ENCODE measurements at regions not wholly inside any gene's neighbourhood (a gene's known extent, or its start where the extent isn't known, plus 50 kb on each side); places are given as distances from the start of the nearest gene placed in this dataset.
"Not testable (repeated sequence)": the region's sequence is repeated elsewhere in the genome, so short reads cannot be mapped to it uniquely, and the experiment has no call there.

- no peak for DNase-seq (ENCODE audit: low read depth in 2 of 2)
These were observed 2022.9 kb upstream of the CDH6 start for GRCh38 chr5:29170599-29170998.

- no peak for DNase-seq (ENCODE audit: low read depth in 2 of 2)
These were observed 2023.6 kb upstream of the CDH6 start for GRCh38 chr5:29169886-29170285.

DNA sequence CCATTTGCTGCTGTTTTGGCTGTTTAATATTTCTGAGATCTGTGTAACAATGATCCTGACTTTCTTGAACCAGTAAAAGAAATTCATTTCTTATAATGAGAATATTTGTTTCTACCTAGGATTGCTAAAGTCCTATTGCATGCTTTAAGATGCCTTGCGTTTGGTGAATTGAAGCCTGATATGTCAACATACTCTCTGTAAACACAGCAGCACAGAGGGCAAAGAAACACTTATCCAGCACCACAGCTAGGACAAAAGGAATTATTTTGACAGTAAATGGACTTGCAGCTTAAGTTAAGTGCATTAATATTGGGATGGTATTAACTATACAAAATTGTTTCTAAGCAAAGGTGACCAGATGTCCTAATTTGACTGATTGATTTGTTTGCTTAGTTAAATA is 2031.2 kb upstream of the CDH6 start:
- no peak for DNase-seq (ENCODE audit: low read depth in 2 of 2)

- DNase-seq (ENCODE audit: low read depth in 2 of 2): no peak
These were observed 2031.8 kb upstream of the CDH6 start for GRCh38 chr5:29161399-29162291.

DNA sequence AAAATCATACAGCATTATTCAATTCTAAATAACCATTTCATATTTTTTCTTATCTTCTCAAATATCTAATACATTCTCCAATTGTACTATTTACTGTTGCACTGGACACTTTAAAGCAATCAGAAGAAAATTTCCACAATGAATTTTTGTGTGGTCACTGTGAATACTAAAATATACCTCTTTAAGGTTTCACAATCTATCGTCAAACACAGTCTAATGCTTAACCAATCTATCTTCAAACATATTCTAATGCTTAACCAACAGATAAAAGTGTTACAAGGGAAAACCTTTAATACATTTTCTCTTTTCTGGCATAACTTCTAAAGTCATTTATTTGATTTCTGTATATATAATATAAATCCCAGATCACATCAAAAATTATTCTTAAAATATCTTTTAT is 2035.5 kb upstream of the CDH6 start:
- DNase-seq (ENCODE audit: low read depth in 2 of 2): no peak

DNA sequence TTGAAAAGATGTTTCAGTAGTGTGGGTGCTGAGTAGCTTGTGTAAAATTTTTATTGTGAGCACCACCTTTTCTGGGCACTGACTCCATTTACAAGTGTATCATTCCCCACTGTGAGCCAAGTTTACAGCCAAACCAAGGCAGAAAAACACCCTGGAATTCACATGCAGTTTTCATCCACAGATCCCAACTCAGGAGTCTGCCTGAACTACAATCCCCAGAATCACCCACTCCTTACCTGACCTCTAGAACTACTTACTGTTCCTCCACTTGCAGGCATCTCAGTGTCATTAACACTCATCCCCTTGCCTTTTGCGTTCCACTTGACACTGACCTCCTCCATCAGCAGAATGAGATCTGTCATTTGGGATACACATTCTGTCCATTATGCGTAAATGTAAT is 2042.6 kb upstream of the CDH6 start:
- no peak for DNase-seq (ENCODE audit: low read depth in 2 of 2)

DNA sequence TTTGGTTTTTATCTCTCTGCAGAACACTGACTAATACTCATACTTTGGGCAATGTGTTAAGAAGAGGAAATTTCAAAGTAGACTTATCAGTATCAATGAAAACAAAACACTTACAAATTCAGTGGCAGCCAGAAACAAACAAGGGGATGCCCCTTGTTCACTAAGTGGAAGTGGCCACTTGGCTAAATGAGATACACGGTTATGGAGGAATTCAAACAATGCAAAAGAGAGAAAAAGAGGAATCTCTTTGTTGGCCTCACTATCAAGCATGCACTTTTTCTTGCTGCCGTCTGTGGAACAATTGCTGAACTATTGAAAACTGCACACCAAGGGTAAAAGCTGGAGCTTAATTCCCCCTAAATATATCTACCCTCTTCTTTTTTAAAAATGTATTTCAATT is 2044.9 kb upstream of the CDH6 start:
- no peak for DNase-seq (ENCODE audit: low read depth in 2 of 2)

- no peak for DNase-seq (ENCODE audit: low read depth in 2 of 2)
These were observed 2045.4 kb upstream of the CDH6 start for GRCh38 chr5:29148073-29148472.

DNA sequence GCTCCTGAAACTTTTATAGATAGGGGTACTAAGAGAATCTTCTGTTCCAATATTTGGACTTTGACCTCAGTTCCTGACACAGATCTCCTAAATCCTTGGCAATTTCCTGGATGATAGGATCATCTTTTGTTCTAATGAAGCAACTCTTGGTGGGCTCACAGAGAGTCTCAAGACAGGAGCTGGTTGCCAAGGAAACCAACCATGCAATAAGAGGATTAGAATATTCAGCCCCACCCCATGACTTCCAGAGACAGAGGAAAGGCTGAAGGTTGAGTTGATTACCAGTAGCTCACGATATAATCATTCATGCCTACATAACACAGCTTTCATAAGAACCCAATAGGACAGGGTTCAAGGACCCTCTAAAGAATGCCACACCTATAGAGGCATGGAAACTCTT is 2050.2 kb upstream of the CDH6 start:
- DNase-seq (ENCODE audit: low read depth in 2 of 2): no peak

DNA sequence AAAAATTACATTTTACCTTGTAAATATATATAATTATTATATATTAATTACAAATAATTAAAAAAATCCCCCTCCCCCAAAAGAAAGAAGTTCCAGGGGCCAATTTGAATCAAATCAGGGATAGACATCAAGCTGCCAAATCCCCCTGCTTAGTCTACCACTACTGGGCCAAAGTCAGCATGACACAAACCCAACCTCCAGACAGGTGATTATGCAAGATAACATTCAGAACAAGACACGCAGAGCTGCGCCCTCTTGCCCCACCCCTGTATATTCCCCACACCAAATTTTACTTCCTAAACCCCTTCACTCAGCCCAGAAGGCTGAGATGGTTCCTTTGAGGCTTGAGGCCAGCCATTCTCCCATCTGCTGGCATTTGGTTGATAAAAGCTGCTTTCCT is 2059.1 kb upstream of the CDH6 start:
- DNase-seq (ENCODE audit: low read depth in 2 of 2): no peak

DNA sequence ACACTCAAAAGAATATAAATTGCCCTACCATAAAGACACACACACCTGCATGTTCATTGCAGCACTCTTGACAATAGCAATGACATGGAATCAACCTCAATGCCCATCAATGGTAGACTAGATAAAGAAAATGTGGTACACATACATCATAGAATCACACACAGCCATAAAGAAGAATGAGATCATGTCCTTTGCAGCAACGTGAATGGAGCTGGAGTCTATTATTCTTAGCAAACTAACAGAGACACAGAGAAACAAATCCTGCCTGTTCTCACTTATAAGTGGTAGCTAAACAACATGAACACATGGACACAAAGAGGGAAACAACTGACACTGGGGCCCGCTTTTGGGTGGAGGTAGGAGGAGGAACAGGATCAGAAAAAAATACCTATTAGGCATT is 2062.2 kb upstream of the CDH6 start:
- no peak for DNase-seq (ENCODE audit: low read depth in 2 of 2)

DNA sequence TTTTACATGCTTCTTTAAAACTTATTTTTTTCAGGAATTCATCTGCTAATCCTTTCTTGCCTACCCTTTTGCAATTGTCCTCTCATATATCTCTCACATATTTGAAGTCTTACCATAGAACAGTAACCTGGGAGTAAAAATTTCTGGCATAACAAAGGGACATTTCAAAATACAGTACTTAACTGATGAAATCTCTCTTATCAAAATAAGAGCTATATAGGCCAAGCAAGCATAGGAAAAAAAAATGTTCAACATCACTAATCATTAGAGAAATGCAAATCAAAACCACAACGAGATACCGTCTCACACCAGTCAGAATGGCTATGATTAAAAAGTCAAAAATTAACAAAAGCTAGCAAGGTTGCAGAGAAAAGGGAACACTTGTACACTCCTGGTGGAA is 2062.7 kb upstream of the CDH6 start:
- DNase-seq (ENCODE audit: low read depth in 2 of 2): no peak

DNA sequence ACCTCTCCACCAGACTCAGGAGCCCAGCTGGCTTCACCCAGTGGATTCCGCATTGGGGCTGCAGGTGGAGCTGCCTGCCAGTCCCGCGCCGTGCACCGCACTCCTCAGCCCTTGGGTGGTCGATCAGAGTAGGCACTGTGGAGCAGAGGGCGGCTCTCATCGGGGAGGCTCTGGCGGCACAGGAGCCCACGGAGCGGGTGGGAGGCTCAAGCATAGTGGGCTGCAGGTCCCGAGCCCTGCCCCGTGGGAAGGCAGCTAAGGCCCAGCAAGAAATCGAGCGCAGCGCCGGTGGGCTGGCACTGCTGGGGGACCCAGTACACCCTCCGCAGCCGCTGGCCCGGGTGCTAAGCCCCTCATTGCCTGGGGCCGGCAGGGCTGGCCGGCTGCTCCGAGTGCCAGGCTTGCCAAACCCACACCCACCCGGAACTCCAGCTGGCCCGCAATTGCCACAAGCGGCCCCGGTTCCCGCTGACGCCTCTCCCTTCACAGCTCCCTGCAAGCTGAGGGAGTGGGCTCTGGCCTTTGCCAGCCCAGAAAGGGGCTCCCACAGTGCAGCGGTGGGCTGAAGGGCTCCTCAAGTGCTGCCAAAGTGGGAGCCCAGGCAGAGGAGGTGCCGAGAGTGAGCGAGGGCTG is 2065.8 kb upstream of the CDH6 start:
- DNase-seq (ENCODE audit: low read depth in 2 of 2): not testable (repeated sequence)

DNA sequence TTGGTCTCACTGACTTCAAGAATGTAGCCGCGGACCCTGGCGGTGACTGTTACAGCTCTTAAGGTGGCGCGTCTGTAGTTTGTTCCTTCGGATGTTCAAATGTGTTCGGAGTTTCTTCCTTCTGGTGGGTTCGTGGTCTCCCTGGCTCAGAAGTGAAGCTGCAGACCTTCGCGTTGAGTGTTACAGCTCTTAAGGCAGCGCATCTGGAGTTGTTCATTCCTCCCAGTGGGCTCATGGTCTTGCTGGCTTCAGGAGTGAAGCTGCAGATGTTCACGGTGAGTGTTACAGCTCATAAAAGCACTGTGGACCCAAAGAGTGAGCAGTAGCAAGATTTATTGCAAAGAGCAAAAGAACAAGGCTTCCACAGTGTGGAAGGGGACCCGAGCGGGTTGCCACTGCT is 2067.0 kb upstream of the CDH6 start:
- DNase-seq (ENCODE audit: low read depth in 2 of 2): not testable (repeated sequence)

DNA sequence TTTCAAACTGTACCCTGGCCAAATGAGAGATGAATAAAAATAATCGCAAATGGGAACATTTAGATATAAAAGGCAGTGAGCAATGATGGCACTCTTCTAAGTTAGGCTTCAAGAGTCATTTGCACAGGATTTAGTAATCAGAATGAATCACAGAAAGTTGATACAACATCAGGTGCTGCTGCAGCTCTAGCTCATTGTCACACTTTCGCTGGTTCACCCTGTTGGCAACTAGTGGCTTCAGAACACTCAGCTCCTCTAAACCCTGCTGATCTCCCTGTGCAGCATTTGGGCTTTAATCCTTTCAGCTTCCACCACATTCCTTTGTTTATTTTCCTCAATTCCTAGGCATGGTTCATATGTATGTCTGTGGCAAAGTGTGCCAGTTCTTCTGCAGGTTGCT is 2071.2 kb upstream of the CDH6 start:
- DNase-seq (ENCODE audit: low read depth in 2 of 2): no peak

GRCh38 chr5:29114331-29114768 is 2076.0 kb upstream of the CDH9 start:
- DNase-seq (ENCODE audit: low read depth in 2 of 2): no peak

- no peak for DNase-seq (ENCODE audit: low read depth in 2 of 2)
These were observed 2075.1 kb upstream of the CDH9 start for GRCh38 chr5:29113516-29113915.

- no peak for DNase-seq (ENCODE audit: low read depth in 2 of 2)
These were observed 2061.2 kb upstream of the CDH9 start for GRCh38 chr5:29099585-29099984.

GRCh38 chr5:29089591-29090130 is 2051.3 kb upstream of the CDH9 start:
- no peak for DNase-seq (ENCODE audit: low read depth in 2 of 2)

GRCh38 chr5:29085142-29085541 is 2046.8 kb upstream of the CDH9 start:
- no peak for DNase-seq (ENCODE audit: low read depth in 2 of 2)

DNA sequence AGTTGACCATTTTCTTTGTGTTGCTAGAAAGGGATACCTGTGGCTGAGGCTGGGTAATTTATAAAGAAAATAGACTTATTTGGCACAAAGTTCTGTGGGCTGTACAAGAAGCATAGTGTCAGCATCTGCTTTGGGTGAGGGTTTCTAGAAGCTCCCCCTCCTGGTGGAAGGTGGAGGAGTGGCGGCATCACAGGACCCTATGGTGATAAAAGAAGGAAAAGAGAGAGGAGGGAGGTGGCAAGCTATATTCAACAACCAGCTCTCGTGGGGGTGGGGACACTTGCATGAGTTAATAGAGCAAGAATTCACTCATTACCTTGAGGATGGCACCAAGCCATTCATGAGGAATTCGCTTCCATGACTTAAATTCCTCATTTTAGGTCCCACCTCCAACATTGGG is 2041.4 kb upstream of the CDH9 start:
- DNase-seq (ENCODE audit: low read depth in 2 of 2): no peak

DNA sequence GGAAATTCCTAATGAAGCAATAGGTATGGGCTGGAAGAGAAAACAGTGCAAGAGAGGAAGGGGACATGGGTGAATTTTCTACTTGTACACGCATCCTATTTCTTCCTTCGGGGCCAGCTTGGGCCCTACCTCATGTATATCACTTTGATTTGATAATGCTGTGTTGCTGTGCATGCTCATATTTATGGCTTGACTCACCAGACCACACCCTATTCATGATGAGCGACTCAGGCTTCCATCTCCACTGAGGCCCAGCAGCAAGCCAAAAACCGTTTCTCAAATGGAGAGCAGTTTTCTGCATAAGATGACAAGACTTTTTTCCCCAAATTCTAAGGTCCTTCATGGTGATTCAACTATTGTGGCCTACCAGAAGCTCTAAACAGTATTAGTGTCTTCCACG is 2039.1 kb upstream of the CDH9 start:
- no peak for DNase-seq (ENCODE audit: low read depth in 2 of 2)

DNA sequence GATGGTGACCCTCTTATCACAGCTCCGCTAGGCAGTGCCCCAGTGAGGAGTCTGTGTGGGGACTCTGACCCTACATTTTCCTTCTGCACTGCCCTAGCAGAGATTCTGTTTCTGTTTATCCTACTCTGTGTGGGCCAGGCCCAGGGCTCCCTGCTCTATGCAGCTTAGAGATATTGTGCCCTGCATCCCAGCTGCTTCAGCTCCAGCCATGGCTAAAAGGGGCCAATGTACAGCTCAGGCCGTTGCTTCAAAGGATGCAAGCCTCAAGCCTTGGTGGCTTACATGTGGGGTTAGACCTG is 2030.7 kb upstream of the CDH9 start:
- no peak for DNase-seq (ENCODE audit: low read depth in 2 of 2)
